GM18867 (cell line): ENCODE measurements at regions not wholly inside any gene's neighbourhood (a gene's known extent, or its start where the extent isn't known, plus 50 kb on each side); places are given as distances from the start of the nearest gene placed in this dataset.
A peak's percentile ranks its signal among the peaks of the same experiment; 100 is the strongest.
"Not testable (repeated sequence)": the region's sequence is repeated elsewhere in the genome, so short reads cannot be mapped to it uniquely, and the experiment has no call there.

Experiments
- ATAC-seq: cut with Tn5 transposase; IDR thresholded peaks from one replicate; pipeline ENCODE4 v1.9.1; 2021; ENCODE audit warnings: mild to moderate bottlenecking, moderate library complexity; ENCODE audit not compliant: unreplicated experiment

DNA sequence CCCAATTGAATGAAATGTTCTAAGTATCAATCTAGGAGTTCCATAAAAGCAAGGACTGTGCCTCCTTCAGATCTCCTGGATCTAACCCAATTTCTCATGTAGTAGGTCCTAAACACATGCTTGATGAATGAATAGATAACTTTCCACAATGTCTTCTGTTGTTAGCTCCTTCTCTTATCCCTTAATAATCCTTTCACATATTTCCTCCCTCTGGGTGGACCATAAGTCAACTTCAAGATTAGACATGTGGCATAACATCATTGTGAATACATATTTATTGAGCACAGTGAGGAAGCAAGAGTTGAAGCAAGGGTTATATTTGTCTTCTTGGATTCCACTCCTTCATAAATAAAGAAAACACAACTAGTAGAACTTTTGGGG, 108.6 kb upstream of the EGFLAM start:
- ATAC-seq: no peak

DNA sequence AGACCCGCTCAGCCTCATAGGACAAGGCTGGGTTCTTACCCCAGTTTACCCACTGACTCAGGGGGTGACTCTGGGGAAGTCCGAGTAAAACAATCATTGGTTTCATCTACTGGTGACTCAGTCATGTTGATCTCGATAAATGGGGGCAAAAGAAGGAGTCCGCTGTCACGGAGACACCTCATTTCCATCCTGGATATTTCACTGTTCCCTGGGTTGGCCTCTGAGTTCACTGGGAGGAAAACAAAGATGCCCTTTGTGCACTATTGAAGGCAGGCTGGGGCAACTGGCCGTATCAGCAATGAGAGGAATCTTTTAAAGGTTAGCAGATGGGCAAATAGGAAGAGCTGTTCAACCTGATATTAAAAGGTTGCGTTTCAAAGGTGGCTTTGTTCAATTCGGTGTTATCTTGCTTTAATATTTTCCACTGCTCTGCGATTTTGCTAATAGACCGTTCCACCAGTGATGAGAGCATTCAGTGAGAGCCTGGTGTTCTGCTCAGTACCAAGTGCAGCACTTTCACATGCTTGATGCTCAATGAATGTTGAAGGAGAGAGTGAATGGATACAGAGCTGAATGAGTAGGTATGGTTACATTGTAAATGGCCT, 110.2 kb upstream of the EGFLAM start:
- no peak for ATAC-seq

GRCh38 chr5:38143384-38143783, 115.0 kb upstream of the EGFLAM start:
- ATAC-seq: no peak

GRCh38 chr5:38141665-38142064, 116.7 kb upstream of the EGFLAM start:
- ATAC-seq: no peak

DNA sequence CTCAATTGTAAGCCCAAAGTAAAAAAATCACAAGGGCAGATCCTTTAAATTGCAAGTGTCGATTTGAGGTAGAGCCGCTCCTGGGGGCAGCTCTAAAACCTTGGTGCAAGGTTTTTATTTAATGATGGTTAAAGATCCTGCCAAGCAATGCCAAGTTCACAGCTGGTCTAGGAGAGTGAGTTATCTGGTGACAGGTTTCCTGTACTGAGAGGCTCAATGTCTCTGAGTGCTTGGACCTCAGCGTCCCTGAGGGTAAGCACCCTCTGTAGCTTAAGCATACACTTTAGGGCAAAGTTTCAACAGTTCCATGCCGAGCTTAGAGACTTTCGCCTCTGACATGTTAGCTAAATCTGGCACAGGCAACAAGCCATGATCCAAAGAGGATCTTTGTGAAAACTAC, 119.8 kb upstream of the EGFLAM start:
- ATAC-seq: no peak

GRCh38 chr5:38135486-38136039, 122.8 kb upstream of the EGFLAM start:
- ATAC-seq: no peak

DNA sequence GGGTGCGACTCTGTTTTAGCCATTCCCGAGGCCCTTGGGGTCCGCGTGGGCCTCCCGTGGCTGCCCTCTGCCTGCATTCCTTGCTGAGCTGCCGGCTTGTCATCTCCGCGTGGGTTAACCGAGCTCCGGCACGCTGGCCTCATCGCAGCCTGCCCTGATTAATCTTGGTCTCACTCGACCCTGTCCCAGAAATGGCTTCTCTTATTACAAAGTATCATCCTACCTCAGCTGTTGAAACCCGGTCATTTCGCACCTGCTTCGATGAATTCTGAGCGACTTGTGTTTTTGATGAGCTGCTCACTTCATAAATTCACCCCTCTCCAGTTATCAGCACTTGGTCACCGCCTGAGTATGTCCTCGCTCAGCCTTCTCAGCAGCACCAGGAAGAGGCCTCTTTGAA, 123.5 kb upstream of the EGFLAM start:
- ATAC-seq: no peak

DNA sequence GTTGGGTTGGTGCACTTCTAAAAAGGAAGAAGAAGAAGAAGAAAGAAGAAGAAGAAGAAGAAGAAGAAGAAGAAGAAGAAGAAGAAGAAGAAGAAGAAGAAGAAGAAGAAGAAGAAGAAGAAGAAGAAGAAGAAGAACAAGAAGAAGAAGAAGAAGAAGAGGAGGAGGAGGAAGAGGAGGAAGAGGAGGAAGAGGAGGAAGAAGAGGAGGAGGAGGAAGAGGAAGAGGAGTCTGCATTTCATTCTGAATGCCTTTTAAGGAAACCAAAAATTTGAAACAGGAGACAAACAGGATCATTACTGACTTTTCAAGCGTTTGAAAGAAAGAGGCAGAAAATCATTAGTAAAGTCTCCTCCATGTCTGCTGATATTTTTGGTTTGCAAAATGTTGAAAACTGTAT, 124.1 kb upstream of the EGFLAM start:
- not testable (repeated sequence) for ATAC-seq

DNA sequence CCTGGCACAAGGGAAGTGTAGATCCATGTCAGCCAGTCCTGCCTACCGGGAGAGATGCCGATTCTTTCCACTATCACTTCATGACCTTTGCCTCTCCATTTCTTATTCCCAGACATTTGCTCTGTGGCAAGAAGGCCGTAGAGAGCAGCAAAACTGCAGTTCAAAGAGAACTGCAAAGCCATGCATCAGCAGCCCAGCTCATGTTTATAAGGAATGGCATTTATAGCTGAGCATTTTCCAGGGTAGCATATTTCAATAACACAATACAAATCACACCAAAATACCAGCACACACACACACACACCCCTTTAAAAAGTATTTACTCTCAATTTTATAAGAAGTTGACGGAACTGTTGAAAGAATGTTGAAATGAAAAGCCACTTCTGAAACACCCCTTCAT, 126.7 kb upstream of the EGFLAM start:
- no peak for ATAC-seq

- ATAC-seq: no peak
Measured at GRCh38 chr5:38124321-38124720, 134.0 kb upstream of the EGFLAM start.

GRCh38 chr5:38121420-38121819, 136.9 kb upstream of the EGFLAM start:
- ATAC-seq: peak; percentile 88

- ATAC-seq: no peak
Measured at GRCh38 chr5:38119836-38120235, 138.5 kb upstream of the EGFLAM start.

DNA sequence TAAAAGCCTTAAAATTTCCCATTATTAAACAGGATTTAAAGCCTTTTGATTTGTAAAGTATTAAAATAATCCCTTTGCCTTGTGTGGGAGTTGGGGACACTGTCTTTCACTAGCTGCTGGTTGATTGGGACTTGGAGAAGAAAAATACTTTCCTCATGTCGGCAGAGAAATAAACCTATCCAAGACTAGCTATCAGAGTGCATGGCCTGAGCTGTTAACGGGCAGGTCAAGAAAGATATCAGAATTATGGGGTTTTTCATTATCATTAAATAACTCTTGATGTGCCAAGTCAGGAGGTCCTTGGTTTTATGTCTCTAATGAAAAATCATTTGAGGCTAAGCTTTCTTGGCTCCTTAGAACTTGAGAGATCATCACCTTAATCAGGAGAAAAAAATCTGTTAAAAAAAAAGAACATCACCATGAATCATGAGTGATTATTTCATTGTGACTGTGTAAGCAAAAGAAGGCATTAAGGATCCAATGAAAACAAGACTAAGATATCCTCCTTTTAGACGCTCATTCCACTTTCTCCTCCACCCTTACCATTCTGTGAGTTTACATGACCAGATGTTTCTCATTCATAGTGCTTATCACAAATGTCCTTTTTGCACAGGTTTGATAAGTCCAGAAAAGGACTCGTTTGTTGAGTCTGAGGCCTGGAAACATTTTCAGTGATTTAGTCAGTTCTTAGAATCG, 140.4 kb upstream of the EGFLAM start:
- ATAC-seq: no peak

- ATAC-seq: no peak
Measured at GRCh38 chr5:38115318-38115827, 143.0 kb upstream of the EGFLAM start.

GRCh38 chr5:38113880-38114279, 144.5 kb upstream of the EGFLAM start:
- ATAC-seq: no peak

DNA sequence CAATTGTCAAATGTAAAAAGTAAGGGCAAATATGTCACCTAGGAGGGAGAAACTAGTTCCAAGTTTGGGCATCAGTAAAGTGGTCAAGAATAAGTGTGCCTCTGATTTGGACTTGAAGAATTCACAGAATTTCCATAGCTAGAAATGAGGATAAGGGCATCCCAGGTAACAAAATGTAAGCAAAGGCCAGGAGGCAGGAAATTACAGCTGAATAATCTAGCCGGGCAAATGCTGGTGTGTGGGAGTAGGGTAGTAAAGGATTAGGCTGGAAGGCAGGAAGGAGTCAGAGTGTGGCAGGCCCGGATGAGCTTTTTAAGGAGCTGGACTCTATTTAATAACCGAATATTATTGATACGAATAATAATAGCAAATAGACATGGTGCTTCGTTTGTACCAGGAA, 144.9 kb upstream of the EGFLAM start:
- ATAC-seq: no peak

GRCh38 chr5:38112938-38113337, 145.4 kb upstream of the EGFLAM start:
- no peak for ATAC-seq

DNA sequence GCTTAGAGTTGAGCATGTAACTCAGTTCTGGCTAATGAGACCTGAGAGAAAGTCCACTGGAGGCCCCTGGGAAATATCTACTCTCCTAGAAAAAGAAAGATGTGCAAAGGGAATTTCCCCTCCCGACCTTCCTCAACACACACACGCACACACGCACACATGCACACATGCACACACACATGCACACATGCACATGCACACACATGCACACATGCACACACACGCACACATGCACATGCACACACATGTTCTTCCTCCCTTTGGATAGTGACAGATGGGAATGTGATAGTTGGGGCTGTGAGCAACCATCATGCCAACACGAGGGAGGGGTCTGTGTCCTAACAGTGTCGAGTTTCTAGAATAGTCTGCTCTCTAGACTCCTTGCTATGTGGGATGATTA, 148.2 kb upstream of the EGFLAM start:
- ATAC-seq: no peak

DNA sequence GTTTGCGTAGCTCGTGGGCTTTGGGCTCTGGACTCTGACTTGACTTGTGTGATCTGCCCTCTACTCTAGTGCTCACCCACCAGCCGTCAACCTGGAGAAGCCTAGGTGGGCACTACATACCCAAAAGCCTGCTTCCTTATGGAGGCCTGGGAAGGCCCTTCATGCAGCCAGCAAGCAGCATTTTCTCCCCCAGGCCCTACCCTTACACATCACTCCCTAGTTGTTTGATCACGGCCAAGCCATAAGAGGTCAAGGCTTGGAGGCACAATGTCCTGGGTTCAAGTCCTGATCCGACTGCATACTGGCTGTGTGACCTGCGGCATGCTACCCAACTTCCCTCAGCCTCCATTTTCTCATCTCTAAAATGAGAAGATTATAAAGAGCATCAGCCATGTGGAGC, 151.3 kb upstream of the EGFLAM start:
- ATAC-seq: no peak

DNA sequence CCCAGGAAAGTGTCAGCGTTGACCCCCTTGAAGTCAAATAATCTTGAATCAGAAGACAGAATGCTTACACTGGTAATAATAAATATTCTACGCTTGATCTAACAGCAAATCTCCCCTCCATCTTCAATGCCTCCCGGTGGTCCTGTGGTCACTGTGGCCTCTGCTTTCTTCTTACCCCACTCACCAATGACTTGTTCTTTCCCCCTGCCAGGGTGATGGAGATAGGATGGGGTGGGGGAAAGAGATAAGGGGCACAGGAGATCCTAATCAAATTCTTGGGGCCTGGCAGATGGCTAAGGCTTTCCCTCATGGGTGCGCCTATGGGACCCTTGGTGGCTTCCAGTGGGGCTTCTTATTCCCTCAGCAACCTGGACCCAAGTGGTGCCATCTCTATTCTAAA, 152.6 kb upstream of the EGFLAM start:
- no peak for ATAC-seq

DNA sequence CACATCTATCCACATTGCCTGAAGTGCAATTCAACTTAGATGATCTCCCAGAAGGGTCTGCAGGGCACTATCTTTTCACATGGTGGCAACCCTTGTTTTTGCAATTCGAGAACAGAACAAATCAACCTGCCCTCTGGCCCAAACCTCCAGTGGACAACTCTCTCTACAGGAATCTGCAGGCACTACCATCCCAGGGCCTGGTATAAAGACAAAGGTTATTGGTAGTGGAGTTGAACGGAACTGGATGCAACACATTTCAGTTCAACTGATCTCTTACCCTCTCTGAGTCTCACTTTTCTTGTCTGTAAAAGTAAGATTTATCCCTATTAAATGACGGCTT, 153.2 kb upstream of the EGFLAM start:
- ATAC-seq: no peak

DNA sequence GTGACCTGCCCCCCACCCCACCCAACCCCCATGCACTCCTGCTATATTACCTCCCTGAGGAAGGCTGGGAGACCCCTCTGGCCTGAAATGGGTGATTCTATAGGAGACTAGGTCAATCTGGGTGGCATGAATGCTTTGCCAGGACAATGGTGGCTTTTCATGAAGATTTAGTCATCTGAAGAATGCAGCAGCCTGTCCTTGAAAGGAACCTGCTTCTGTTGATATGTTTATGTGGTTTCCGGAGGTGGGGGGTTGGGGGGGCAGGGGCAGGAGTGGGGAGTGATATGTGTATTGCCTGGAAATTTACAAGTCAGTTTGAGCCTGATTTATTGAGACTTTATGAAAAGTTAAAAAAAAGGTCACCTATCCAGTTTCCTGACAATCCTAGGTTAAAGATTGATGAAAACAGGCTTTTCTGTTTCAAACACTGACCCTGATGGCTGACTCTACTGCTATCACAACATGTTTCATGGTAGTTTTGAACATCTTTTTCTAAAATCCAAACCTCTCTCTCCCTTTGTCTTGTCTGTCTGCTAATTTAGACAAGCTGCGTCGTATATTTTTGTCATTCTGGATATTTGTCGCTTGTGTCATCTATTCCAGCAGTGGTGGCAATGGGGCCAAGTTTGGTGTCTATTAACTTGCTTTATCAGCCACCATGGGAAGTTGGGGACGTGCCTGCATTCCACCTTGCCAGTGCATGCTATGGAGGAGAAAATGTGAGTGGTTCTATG, 153.7 kb upstream of the EGFLAM start:
- ATAC-seq: no peak
